ENCODE measurements at regions not wholly inside any gene's neighbourhood (a gene's known extent, or its start where the extent isn't known, plus 50 kb on each side); places are given as distances from the start of the nearest gene placed in this dataset.
A peak's percentile ranks its signal among the peaks of the same experiment; 100 is the strongest.

- TF ChIP-seq POLR2A (IDR thresholded peaks at IDR 0.05) (no peak), CTCF (IDR thresholded peaks at IDR 0.05) (no peak)
- DNase-seq: no peak
- H3K27me3 ChIP-seq: no peaks in the 10 kb centered on the region
- H3K9me3 ChIP-seq: no peaks in the 10 kb centered on the region
- H3K27ac ChIP-seq: no peak overlapping the region
- WGBS, 2 donors: 73 to 81% methylated on average over 5 of the region's 5 CpGs
- intact Hi-C loops (cut with DNase I; ENCODE audit: low total_unique reads): no loop called here
- H3K36me3 ChIP-seq (ENCODE audit: low read depth, missing control alignments): no peaks in the 10 kb centered on the region
- H3K4me1 ChIP-seq: peaks cover 6% of the 10 kb centered on the region
- H3K4me3 ChIP-seq: no peak overlapping the region
Measured at GRCh38 chr3:178318941-178319816, 217.1 kb upstream of the KCNMB2 start.

GRCh38 chr3:178320456-178321351, 215.5 kb upstream of the KCNMB2 start:
- intact Hi-C loops (cut with DNase I; ENCODE audit: low total_unique reads): no loop called here
- DNase-seq: peak; percentile 53
- Histone ChIP-seq H3K9me3 (no peaks in the 10 kb centered on the region), H3K36me3 (ENCODE audit: low read depth, missing control alignments) (no peaks in the 10 kb centered on the region), H3K4me1 (peaks cover 6% of the 10 kb centered on the region), H3K4me3 (no peak overlapping the region), H3K27ac (no peak overlapping the region), H3K27me3 (no peaks in the 10 kb centered on the region)
- no peak for TF ChIP-seq CTCF (IDR thresholded peaks at IDR 0.05)
- TF ChIP-seq POLR2A (IDR thresholded peaks at IDR 0.05): no peak
- WGBS, 2 donors: 62 to 64% methylated on average over 4 of the region's 4 CpGs

- no peak for DNase-seq
- intact Hi-C loops (cut with DNase I; ENCODE audit: low total_unique reads): no loop called here
- Histone ChIP-seq H3K4me1 (peaks cover 6% of the 10 kb centered on the region), H3K4me3 (no peak overlapping the region), H3K9me3 (no peaks in the 10 kb centered on the region), H3K27me3 (no peaks in the 10 kb centered on the region), H3K36me3 (ENCODE audit: low read depth, missing control alignments) (no peaks in the 10 kb centered on the region), H3K27ac (no peak overlapping the region)
- no peak for TF ChIP-seq CTCF (IDR thresholded peaks at IDR 0.05)
- TF ChIP-seq POLR2A (IDR thresholded peaks at IDR 0.05): no peak
- WGBS, 2 donors: 91 to 92% methylated on average over 5 of the region's 5 CpGs
Measured at GRCh38 chr3:178324356-178324755, 211.9 kb upstream of the KCNMB2 start.

GRCh38 chr3:178325330-178325729, 210.9 kb upstream of the KCNMB2 start:
- H3K27me3 ChIP-seq: no peaks in the 10 kb centered on the region
- intact Hi-C loops (cut with DNase I; ENCODE audit: low total_unique reads): no loop called here
- H3K36me3 ChIP-seq (ENCODE audit: low read depth, missing control alignments): no peaks in the 10 kb centered on the region
- H3K4me3 ChIP-seq: no peak overlapping the region
- TF ChIP-seq POLR2A (IDR thresholded peaks at IDR 0.05) (no peak), CTCF (IDR thresholded peaks at IDR 0.05) (peak in 1 of 3 experiments; percentile 37)
- H3K4me1 ChIP-seq: peaks cover 6% of the 10 kb centered on the region
- 16 to 22% methylated on average over 1 of the region's 1 CpG for WGBS, 2 donors
- no peak for DNase-seq
- no peaks in the 10 kb centered on the region for H3K9me3 ChIP-seq
- H3K27ac ChIP-seq: no peak overlapping the region

All from testis (tissue), 2 donors.